DMS114 treated with DMSO at 0.1 percent for 48 hours (cell line): ENCODE measurements at regions not wholly inside any gene's neighbourhood (a gene's known extent, or its start where the extent isn't known, plus 50 kb on each side); places are given as distances from the start of the nearest gene placed in this dataset.

Source experiments
- DNase-seq: peaks from one replicate; lab custom pipeline; 2025; ENCODE audit not compliant: unreplicated experiment; lab: John Stamatoyannopoulos, UW

- no peak for DNase-seq
These were observed 399.3 kb upstream of the CDH9 start for GRCh38 chr5:27437594-27438200.

GRCh38 chr5:27434335-27434734 is 395.9 kb upstream of the CDH9 start:
- DNase-seq = no peak

GRCh38 chr5:27414099-27414498 is 375.7 kb upstream of the CDH9 start:
- no peak for DNase-seq

- DNase-seq = no peak
These were observed 374.0 kb upstream of the CDH9 start for GRCh38 chr5:27412384-27412783.

- DNase-seq = no peak
These were observed 367.6 kb upstream of the CDH9 start for GRCh38 chr5:27406020-27406419.

GRCh38 chr5:27403243-27403882 is 365.0 kb upstream of the CDH9 start:
- no peak for DNase-seq

GRCh38 chr5:27402828-27403227 is 364.4 kb upstream of the CDH9 start:
- no peak for DNase-seq

- DNase-seq = no peak
These were observed 358.6 kb upstream of the CDH9 start for GRCh38 chr5:27396998-27397397.

GRCh38 chr5:27392716-27393115 is 354.3 kb upstream of the CDH9 start:
- no peak for DNase-seq

- DNase-seq = no peak
These were observed 351.3 kb upstream of the CDH9 start for GRCh38 chr5:27389696-27390095.

- no peak for DNase-seq
These were observed 350.4 kb upstream of the CDH9 start for GRCh38 chr5:27388755-27389154.

GRCh38 chr5:27387535-27388073 is 349.2 kb upstream of the CDH9 start:
- DNase-seq = no peak

- DNase-seq = no peak
These were observed 343.3 kb upstream of the CDH9 start for GRCh38 chr5:27381686-27382085.

GRCh38 chr5:27377626-27378025 is 339.2 kb upstream of the CDH9 start:
- no peak for DNase-seq

GRCh38 chr5:27353970-27354369 is 315.6 kb upstream of the CDH9 start:
- DNase-seq = no peak

- no peak for DNase-seq
These were observed 315.2 kb upstream of the CDH9 start for GRCh38 chr5:27353540-27353939.

GRCh38 chr5:27341342-27341741 is 303.0 kb upstream of the CDH9 start:
- no peak for DNase-seq

- DNase-seq = no peak
These were observed 298.4 kb upstream of the CDH9 start for GRCh38 chr5:27336817-27337216.

GRCh38 chr5:27328480-27328879 is 290.1 kb upstream of the CDH9 start:
- no peak for DNase-seq

- no peak for DNase-seq
These were observed 287.1 kb upstream of the CDH9 start for GRCh38 chr5:27325513-27325912.

- no peak for DNase-seq
These were observed 280.3 kb upstream of the CDH9 start for GRCh38 chr5:27318701-27319100.

GRCh38 chr5:27316271-27316650 is 277.9 kb upstream of the CDH9 start:
- no peak for DNase-seq
